Activated CD4-positive, CD25-positive, alpha-beta regulatory T cell treated with anti-CD3 and anti-CD28 coated beads, Interleukin-2, amount 50 U/mL, for 24 hours (primary cell): ENCODE measurements at regions not wholly inside any gene's neighbourhood (a gene's known extent, or its start where the extent isn't known, plus 50 kb on each side); places are given as distances from the start of the nearest gene placed in this dataset.

Source experiments
- ATAC-seq, 2 donors: fragments of 150-1000 bp; cut with Tn5 transposase; one replicate each; pipeline ENCODE4 v1.10.0; 2021; ENCODE audit warnings: mild to moderate bottlenecking in 1 of 2, moderate library complexity in 1 of 2

DNA sequence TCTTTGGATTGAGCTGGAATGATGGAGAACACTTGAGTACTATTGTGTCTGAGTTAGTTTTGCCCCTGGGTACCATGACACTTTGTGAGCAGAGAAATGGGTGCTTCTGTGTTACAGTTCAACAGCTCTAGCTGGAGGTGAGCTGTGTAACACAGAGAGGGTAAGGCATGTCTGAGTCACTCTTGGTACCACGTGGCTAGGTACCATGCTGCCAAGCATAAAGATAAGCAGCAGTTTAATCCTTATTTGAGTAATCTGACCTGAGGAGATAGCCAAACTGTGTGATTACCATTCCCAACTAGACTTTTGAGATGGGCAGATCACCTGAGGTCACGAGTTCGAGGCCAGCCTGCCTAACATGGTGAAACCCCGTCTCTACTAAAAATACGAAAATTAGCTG, 122.0 kb downstream of the OLFM4 start:
- no peak for ATAC-seq

DNA sequence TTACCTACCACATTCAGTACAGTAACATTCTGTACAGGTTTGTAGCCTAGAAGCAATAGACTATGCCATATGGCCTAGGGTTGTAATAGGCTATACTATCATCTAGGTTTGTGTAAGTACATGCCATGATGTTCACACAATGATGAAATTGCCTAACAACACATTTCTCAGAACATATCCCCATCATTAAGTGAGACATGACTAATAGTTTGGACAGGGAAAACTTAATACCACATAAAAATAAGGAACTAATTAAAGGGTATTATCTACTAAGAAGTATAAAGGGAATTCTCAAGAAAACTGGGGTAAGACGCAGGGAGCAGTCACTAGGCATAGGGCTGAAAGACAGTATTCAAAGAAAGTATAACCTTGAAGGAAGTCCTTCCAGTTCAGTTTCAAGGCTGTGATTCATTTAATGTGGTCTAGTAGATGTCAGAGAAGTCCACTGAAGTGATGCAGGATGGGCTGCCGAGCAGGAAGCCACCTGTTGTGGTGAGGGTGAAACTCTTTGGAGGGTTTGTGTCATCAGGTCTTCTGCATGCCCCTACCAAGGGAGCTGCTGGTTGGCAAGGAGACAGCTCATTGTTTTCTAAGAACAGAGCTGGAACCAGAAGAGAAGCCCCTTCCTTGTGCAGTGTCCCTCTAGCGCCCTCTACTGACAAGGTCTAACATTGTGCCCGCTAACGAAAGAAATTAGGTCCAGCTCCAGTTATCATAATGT, 122.9 kb downstream of the OLFM4 start:
- ATAC-seq = peak; percentile 73 to 78

DNA sequence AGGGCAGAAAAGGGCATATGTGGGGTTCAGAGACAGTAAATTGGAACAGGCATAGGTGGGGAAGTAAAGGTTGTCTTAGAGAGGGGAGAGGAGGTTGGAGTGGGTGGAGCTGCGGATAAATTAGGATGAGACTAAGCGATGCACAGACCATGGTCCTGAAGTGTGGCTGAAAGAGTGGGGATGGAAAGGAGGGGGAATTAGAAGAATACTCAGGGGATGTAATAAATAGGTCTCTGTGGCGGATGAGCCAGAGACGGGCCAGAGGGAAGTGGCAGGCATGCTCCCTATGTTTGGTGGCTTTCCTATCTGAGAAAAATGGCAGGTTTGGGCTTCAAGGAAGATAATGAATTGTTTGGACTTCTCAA, 123.4 kb downstream of the OLFM4 start:
- ATAC-seq = no peak

DNA sequence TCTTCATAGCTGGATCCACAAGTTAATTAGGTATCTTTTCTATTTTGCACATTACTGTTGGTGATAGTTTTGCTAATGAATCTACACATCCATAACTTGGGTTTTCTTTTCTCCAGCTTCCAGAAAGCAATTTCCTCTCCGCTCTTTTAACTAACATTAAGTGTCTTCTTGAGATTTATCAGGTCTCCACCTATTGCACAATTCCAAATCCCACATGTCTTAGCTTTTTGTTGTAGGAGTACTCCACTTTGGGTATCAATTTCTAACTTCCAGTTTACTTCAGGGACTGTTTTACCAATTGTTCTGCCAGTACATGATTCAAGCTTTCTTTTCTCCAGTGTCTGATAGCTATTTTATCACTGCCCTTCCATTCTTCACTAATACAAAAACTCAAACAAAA, 129.6 kb downstream of the OLFM4 start:
- no peak for ATAC-seq

DNA sequence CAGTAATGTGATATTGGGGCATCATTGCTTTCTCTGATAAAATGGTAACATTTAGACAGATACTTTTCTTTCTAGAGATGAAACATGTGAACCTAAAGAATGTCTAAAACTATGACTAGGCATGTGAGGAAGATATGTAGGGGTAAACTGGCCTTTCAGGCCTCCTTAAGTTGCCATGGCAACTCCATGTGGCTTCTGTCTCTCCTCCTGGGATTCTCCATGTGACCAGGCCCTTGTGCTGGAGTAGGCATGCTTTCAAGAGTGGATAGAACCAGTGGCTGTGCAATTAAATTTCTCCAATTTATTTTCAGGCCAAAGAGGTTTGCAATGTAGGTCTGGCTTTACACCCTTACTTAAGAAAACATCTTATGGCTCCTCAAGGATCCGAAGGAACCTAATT, 130.8 kb downstream of the OLFM4 start:
- ATAC-seq = no peak

DNA sequence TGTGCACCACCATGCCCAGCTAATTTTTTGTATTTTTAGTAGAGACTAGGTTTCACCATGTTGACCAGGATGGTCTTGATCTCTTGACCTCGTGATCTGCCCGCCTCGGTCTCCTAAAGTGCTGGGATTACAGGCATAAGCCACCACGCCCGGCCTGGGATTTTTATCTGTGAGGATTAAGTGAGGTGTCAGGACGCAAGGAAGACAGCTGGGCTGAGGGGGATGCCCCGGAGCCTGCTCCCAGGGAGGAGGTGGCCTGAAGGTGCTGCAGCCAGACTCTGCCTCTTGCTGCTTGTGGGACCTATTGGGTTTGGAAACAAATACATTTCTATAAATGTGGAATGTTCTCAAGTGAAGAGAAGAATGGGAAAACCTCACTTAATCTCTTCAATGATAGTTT, 131.6 kb downstream of the OLFM4 start:
- no peak for ATAC-seq

DNA sequence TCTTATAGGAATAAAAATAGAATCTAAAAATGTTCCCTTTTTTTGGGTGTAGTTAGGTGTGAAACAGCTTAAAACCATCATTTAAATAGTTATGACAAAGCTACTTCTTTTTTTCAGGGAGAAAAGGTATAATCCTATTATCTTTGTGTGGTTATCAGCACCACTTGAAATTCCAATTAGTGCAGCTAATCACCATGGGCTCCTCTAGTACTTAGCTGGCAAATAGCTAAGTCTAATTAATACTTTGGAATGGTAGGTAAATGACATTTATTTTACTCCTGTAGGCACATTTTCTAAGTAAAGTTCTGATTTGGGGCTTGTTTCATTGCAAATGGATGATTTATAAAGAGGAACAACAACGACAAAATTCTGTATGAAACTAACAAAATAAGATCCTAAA, 132.6 kb downstream of the OLFM4 start:
- no peak for ATAC-seq

DNA sequence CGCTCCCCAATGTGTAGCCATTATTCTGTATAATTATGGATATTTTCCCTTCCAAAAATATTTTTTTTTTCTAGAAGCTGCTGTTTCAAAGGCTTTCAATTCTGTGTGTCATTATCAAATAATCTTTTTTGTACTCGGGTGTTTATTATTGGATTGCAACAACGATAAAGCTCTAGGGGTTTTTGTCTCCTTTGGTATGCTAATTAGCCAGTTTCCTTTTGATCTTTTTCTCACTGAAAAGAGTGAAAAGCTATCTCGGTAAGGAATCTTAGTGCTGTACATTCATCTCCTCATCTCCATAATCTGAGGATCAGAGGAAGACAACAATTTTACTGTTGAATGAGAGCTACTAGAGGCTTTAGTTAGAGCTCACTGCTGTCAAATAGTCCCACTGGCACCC, 136.6 kb downstream of the OLFM4 start:
- ATAC-seq = no peak

DNA sequence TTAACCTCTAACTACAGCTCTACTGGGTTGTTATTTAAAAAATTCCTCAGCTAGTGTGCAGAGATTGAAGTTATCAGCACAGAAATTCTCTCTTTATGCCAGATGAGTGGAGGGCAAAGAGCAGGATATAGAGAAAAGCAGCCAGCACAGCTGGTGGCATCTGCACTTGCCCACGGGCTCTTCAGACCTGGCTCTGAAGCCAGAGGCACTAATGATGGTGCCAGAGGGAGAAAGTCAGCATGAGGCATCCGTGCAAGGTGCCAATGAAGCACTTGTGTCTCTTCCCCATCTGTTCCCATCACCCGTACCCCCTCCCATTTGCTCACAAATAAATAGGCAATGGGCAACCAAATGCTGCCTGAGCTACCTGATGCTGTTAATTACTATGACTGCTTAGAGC, 138.9 kb downstream of the OLFM4 start:
- ATAC-seq = no peak

DNA sequence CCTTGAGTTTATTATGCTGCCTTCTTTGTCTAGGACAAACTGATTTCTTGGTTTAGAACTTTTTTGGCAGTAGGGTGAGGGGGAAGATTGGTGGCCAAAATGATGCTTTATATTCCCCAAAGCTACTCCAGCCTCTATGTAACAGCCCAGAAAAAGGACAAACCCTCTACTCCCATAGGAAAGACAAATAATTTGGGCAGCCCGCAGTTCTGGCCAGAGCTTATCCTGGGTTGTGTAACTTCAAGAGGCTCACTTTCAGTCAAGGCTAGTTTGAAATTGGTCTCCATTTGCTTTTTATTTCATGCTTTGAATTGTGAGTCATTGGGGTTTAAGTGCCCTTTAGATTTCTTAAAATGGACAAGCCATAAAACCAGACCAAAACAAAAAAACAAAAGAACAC, 142.3 kb downstream of the OLFM4 start:
- no peak for ATAC-seq

DNA sequence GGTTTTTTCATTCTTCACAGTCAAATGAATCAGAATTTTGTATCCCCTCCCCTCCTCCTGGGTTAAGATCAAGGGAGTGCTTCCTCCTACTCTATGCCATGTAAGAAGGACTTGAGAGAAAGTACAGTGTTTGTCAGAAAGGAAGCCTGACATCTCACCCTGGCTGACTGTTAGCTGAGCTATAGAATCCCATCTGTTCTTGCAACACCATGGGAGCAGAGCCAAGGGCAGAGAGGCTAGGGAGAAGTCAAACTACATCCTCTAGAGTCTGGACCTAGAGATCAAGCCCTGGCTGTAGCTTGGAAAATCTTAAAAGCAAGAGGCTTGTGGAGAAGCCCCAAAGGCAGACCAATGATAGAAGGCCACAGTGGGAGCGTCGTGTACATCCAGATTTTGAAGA, 145.9 kb downstream of the OLFM4 start:
- ATAC-seq = no peak

DNA sequence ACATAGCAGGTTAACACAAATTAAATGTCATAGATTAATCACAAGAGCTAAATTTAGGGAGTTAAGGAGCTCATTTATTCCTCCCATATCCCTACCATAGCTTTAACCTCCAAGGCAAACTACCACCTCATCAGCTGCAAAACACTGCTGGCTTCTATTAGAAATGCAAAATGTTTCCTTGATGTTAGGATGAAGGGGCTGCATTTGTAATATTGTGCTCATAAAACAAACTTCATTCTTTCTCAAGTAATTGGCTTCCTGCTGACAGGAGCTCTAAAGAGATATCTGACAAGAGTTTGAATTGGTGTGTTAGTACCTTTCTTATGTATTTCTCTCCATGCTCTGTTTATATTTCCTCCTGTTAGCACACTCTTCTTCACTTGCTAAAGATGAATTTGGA, 152.1 kb downstream of the OLFM4 start:
- ATAC-seq = no peak

DNA sequence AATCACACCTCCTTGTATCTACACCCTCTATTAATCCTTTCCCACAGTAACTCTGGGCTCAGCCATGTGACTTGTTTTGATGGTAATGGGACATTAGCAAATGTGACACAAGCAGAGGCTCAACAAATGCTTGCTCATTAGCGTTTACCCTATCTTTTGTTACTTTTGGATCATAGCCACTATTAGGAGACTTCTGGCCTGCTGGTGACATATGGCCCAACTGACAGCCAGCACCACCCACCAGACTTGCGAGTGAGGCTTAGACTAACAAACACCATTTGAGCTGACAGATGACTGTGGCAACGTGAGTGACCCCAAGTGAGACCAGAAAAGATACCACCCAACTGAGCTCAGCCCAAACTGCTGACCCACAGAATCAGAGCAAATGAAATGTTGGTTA, 154.1 kb downstream of the OLFM4 start:
- no peak for ATAC-seq

DNA sequence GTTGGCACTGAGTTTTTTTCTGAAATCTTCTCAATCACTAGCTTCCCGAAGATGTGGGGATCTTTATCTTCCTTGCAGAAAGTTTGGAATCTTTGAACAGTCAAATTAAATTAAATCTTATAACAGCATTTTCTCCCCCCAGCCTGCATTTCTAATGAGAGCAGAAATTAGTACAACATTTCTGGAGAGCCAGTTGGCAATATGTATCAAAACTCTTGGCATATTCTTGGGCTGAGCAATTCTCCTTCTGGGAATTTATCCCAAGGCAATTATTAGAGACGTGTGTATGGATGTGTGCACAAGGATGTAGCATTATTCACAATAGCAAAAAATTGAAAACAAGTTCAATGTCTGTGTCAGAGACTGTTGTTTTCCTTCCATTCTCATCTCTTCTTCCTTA, 159.5 kb downstream of the OLFM4 start:
- no peak for ATAC-seq

DNA sequence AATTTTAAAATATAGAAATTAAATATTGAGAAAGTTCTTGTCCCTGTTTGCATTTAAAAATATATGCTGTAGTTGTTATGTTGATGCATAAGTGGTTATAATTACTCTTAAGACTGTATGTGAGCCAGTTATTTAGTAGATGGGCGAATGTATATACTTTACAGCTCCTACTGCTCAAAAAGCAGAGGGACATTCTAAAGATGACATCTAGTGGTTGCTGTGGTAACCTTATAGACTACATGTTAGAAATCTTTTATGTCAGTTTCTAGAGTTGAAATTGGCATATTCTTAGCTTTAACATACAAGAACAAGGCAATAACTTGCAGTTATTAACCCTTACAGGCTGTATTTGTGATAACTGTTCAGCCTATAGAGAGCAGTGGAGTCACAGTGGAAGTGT, 160.5 kb downstream of the OLFM4 start:
- no peak for ATAC-seq

DNA sequence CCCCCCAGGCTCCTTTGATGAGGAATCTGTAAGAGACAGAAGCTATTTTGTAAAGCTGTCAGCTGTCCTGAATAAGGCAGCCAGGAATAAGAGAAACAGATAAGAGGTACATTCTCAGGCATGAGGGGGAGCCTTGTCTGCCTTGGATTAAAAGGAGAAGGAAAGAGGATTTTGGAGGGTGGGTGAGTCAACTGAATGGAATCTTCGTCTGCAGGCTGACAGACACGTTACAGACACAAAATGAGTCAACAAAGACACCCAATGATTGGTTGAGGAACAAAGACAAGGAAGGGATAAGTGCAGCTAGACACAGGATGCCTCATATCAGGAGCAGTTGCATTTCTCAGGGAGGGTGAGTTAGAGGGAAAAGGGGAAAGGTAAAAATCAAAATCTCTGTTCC, 162.5 kb downstream of the OLFM4 start:
- no peak for ATAC-seq

DNA sequence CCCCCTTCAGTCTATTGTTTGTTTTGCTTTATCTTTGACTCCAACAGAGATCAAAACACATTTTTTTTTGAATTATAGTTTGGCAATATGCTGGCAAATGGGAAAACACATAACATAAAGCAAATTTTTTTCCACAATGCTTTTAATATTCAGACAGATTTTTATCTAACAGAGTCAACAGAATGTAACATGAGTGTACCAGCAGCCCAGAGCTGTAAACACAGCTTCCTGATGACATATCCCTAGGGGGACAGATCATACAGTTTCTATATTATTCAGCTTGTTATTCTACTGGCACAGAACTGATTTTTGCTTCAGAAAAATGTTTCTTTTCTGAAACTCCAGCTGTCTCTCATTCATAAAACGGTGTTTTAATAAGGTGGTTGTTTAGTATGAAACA, 168.8 kb downstream of the OLFM4 start:
- ATAC-seq = no peak

DNA sequence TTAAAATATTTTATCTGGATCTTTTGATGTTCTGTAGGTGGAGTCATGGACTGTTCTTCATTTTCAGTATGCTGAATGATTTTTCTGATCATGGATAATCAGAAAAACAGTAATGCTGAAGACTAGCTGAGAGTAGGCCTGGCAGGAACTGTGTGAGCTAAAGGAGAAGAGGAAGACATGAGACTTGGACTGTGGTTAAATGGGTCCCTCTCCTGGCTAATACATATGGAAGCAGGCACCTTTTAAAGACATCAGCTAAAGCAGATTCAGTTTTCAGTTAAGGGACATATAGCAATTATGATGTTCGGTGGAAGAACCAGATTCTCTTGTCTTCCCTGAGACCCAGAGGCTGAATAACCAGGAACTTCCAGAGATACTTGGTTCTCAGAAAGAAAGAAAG, 169.4 kb downstream of the OLFM4 start:
- ATAC-seq = no peak

DNA sequence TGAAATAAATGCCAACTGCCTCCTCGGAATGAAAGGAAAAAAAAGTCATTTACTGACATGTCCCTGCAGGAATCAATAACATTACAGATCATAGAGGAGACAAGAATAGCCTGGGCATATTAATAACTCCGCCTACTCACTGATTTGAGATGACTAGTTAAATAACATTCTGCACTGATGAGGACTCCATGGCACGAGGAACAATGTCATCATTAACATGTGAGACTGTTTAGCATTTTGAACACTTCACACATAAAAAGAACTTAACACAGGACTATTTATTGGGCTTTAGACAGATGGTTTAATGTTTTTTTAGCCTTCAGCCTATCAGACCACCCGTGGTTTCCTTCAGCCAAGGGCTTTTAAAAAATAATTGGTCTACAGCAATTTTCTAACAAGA, 170.1 kb downstream of the OLFM4 start:
- ATAC-seq = no peak

DNA sequence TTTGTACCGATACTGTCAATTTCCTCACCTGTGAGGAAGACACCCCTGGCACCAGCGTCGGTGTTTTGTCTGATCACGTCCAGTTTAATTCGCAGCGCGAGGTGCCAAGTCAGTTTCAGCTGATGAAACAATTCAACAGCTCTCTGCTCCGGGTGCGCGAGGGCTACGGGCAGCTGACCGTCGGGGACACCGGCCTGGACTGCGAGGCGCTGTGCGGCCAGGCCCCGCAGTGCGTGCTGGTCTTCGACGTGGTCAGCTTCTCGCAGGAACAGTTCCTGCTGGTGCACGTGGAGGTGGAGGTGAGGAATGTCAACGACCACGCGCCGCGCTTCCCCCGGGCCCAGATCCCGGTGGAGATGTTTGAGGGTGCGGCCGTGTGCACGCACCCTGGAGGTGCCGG, 171.5 kb downstream of the OLFM4 start:
- ATAC-seq = no peak

DNA sequence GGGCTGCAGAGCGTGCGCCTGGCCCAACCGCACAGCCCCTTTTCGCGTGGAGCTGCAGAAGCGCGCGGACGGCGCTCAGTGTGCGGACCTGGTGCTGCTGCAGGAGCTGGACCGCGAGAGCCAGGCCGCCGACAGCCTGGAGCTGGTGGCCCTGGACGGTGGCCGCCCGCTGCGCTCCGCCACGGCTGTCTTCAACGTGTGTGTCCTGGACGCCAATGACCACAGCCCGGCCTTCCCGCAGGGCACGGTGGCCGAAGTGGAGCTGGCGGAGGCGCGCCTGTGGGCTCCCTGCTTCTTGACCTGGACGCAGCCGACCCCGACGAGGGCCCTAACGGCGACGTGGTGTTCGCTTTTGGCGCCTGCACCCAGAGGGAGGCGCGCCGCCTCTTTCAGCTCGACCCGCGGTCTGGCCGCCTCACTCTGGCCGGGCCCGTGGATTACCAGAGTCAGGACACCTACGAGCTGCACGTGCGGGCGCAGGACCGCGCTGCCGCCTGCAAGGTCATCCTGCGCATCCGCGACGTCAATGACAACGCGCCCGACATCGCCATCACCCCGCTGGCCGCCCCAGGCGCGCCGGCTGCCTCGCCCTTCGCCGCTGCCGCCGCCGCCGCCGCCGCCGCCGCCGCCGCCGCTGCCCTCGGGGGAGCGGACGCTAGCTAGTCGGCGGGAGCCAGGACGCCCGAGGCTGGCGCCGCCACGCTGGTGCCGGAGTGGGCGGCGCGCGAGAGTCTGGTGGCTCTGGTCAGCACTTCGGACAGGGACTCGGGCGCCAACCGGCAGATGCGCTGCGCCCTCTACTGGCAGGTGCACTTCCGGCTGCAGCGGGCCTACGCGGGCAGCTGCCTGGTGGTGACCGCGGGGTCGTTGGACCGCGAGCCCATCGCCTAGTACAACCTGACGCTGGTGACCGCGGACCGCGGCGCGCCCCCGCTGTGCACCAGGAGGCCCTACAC, 172.2 kb downstream of the OLFM4 start:
- ATAC-seq = no peak

DNA sequence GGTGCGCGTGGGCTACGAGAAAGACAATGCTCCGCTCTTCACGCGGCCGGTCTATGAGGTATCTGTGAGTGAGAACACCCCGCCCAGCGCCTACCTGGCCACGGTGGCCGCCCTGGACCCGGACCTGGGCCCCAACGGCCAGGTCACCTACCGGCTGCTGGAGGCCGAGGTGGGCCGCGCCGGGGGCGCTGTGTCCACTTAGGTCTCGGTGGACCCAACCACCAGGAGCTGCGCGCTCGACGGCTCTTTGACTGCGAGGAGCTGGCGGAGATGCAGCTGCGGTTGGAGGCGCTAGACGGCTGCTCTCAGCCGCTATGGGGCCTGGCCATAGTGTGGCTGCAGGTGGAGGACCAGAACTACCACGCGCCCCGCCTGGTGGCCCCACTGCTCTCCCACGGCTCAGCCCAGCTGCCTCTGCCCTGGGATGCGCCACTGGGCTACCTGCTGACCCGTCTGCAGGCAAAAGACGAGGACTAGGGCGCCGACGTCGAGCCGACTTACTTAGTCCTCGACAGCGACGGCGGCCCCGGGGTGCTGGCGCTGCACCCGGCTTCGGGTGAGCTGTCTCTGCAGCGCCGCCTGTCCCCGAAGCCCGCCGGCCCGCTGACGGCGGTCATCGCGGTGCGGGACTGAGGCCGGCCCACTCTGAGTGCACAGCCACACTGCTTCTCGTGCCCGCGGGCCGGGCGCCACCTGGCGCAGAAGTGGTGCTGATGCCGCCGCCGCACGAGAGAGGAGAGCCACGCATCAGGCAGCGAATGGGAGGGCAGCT, 173.0 kb downstream of the OLFM4 start:
- ATAC-seq = no peak

DNA sequence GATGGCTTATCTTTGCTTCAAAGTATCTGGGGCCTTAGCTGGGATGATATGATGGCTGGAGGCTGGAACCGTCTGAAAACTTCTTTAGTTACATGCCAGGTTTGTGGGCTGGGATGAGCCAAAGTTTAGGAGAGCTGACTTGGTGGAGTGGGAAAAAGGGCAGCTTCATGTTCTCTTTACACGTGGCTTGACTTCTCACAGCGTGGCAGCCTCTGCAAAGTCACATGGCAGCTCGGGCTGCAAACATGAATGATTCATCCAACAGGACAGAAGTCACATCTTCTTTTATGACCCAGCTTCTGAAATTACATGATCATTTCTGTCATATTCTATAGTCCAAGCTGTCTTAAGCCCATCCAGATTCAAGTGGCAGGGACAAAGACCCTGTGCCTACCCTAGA, 176.0 kb downstream of the OLFM4 start:
- ATAC-seq = no peak

DNA sequence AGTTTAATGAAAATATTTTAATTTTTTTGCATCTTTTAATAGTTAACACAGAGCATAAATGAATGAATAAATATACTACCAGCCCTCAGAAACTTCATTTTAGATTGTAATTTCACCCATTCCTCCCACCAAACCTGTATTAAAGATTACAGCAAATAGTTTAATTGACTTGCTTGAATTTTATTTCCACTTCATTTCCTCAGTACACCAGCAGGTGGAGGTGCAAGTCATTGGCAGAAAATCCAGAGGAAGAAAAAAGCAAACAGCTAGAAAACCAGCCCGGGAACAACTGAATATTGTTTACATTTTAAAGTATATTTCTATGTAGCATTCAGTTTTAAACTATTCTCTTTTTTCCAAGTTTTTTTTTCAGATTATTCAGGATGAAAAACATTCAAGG, 177.8 kb downstream of the OLFM4 start:
- ATAC-seq = no peak
